Neutrophil (primary cell): ENCODE measurements at regions not wholly inside any gene's neighbourhood (a gene's known extent, or its start where the extent isn't known, plus 50 kb on each side); places are given as distances from the start of the nearest gene placed in this dataset.

Experiments
- H3K27ac ChIP-seq: fragments of 200-600 bp; sonication (generic); 2 replicates; pipeline ENCODE4 v1.5.1; 2016; ENCODE audit warnings: mild to moderate bottlenecking, moderate library complexity
- H3K27me3 ChIP-seq: fragments of 200-600 bp; sonication (generic); 2 replicates; pipeline ENCODE4 v1.6.0; 2016; ENCODE audit warnings: mild to moderate bottlenecking
- H3K36me3 ChIP-seq: fragments of 200-600 bp; sonication (generic); 2 replicates; pipeline ENCODE4 v1.5.1; 2017
- H3K4me1 ChIP-seq, 2 experiments: fragments of 200-600 bp in 1 of 2; sonication (generic) in 1 of 2; 1 replicate in 1 of 2; 2 replicates in 1 of 2; pipeline versions ENCODE4 v1.5.1 to v1.6.1; 2013 to 2016; ENCODE audit warnings: low read depth in 1 of 2, low read length in 1 of 2, mild to moderate bottlenecking in 1 of 2, moderate library complexity in 1 of 2; ENCODE audit not compliant: control insufficient read depth in 1 of 2, insufficient read depth in 1 of 2
- H3K4me3 ChIP-seq, 2 experiments: fragments of 200-600 bp in 1 of 2; sonication (generic) in 1 of 2; 1 replicate in 1 of 2; 2 replicates in 1 of 2; pipeline ENCODE4 v1.5.1; 2013 to 2016; ENCODE audit warnings: low read depth in 1 of 2, low read length in 1 of 2, mild to moderate bottlenecking in 1 of 2, moderate library complexity in 1 of 2
- H3K9me3 ChIP-seq: fragments of 200-600 bp; sonication (generic); 2 replicates; pipeline ENCODE4 v1.5.1; 2016
- CTCF ChIP-seq: fragments of 200-600 bp; sonication (generic); IDR thresholded peaks from 2 replicates; pipeline ENCODE4 v1.5.1; 2016; ENCODE audit warnings: antibody characterized with exemption

DNA sequence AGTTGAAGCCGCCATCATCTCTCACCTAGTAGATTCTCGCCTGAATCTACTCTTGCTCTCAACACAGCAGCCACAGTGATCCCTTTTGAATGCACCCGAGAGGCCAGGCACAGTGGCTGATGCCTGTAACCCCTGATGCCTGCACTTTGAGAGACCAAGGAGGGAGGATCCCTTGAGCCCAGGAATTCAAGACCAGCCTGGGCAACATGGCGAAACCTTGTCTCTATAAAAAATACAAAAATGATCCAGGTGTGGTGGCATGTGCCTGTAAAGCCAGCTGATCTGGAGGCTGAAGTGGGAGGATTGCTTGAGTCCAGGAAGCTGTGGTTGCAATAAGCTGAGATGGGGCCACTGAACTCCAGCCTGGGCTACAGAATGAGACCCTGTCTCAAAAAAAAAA is 60.3 kb upstream of the EML4 start:
- Histone ChIP-seq H3K4me3 (no peak overlapping the region), H3K9me3 (no peaks in the 10 kb centered on the region), H3K27ac (peak overlapping the region; percentile 97), H3K27me3 (no peaks in the 10 kb centered on the region), H3K36me3 (no peaks in the 10 kb centered on the region), H3K4me1 (peaks cover 88 to 90% of the 10 kb centered on the region in 2 experiments)
- TF ChIP-seq CTCF = no peak

- no peak for TF ChIP-seq CTCF
- Histone ChIP-seq H3K27ac (peak overlapping the region; percentile 42), H3K36me3 (no peaks in the 10 kb centered on the region), H3K4me3 (peak overlapping the region in 1 of 2 experiments; percentile 2), H3K4me1 (peaks cover 88 to 90% of the 10 kb centered on the region in 2 experiments), H3K9me3 (no peaks in the 10 kb centered on the region), H3K27me3 (no peaks in the 10 kb centered on the region)
Observed at GRCh38 chr2:42109959-42110640, 59.1 kb upstream of the EML4 start.

GRCh38 chr2:42110641-42111322 is 58.4 kb upstream of the EML4 start:
- Histone ChIP-seq H3K36me3 (no peaks in the 10 kb centered on the region), H3K4me1 (peaks cover 88 to 90% of the 10 kb centered on the region in 2 experiments), H3K9me3 (no peaks in the 10 kb centered on the region), H3K27ac (peak overlapping the region; percentile 13), H3K27me3 (no peaks in the 10 kb centered on the region), H3K4me3 (peak overlapping the region in 1 of 2 experiments; percentile 2)
- no peak for TF ChIP-seq CTCF

GRCh38 chr2:42112418-42112817 is 56.7 kb upstream of the EML4 start:
- Histone ChIP-seq H3K4me1 (peaks cover 88 to 90% of the 10 kb centered on the region in 2 experiments), H3K36me3 (no peaks in the 10 kb centered on the region), H3K9me3 (no peaks in the 10 kb centered on the region), H3K4me3 (no peak overlapping the region), H3K27me3 (no peaks in the 10 kb centered on the region), H3K27ac (no peak overlapping the region)
- no peak for TF ChIP-seq CTCF

DNA sequence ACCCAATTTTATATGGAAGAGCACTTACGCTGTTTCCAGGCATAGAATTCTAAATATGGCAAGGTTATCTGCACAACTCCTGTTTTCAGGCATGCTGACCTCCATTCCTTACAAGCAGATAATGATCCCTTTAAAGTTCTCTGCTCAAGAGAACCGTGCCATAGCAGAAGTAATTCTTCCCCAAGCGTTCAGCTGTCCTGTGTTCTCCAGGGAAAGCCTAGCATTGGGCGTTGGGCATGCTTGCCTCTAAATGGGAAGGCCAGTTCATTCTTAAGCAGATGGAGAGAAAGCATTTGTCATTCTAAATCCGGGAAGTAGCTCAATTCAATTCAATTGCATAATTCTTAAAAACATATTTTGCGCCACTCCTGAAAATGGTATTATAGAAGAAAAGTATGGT is 55.7 kb upstream of the EML4 start:
- H3K36me3 ChIP-seq = no peaks in the 10 kb centered on the region
- H3K9me3 ChIP-seq = no peaks in the 10 kb centered on the region
- no peak overlapping the region for H3K4me3 ChIP-seq
- H3K27me3 ChIP-seq = no peaks in the 10 kb centered on the region
- TF ChIP-seq CTCF = no peak
- peak overlapping the region; percentile 42 for H3K27ac ChIP-seq
- peaks cover 88 to 90% of the 10 kb centered on the region in 2 experiments for H3K4me1 ChIP-seq
